ENCODE measurements at regions not wholly inside any gene's neighbourhood (a gene's known extent, or its start where the extent isn't known, plus 50 kb on each side); places are given as distances from the start of the nearest gene placed in this dataset.
A peak's percentile ranks its signal among the peaks of the same experiment; 100 is the strongest.

GRCh38 chr6:142523515-142524375 is 221.9 kb downstream of the ADGRG6 start:
- TF ChIP-seq ZFX (IDR thresholded peaks at IDR 0.05), result no peak
- TF ChIP-seq, protein P1, sequence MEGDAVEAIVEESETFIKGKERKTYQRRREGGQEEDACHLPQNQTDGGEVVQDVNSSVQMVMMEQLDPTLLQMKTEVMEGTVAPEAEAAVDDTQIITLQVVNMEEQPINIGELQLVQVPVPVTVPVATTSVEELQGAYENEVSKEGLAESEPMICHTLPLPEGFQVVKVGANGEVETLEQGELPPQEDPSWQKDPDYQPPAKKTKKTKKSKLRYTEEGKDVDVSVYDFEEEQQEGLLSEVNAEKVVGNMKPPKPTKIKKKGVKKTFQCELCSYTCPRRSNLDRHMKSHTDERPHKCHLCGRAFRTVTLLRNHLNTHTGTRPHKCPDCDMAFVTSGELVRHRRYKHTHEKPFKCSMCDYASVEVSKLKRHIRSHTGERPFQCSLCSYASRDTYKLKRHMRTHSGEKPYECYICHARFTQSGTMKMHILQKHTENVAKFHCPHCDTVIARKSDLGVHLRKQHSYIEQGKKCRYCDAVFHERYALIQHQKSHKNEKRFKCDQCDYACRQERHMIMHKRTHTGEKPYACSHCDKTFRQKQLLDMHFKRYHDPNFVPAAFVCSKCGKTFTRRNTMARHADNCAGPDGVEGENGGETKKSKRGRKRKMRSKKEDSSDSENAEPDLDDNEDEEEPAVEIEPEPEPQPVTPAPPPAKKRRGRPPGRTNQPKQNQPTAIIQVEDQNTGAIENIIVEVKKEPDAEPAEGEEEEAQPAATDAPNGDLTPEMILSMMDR (conservative IDR thresholded peaks at IDR 0.05), result no peak
- no peak overlapping the region for H3K27ac ChIP-seq

- no peak overlapping the region for H3K27ac ChIP-seq
- no peak for TF ChIP-seq ZFX (IDR thresholded peaks at IDR 0.05)
- TF ChIP-seq, protein P1 (conservative IDR thresholded peaks at IDR 0.05), result no peak
These were observed 228.8 kb downstream of the ADGRG6 start for GRCh38 chr6:142530566-142530965.

DNA sequence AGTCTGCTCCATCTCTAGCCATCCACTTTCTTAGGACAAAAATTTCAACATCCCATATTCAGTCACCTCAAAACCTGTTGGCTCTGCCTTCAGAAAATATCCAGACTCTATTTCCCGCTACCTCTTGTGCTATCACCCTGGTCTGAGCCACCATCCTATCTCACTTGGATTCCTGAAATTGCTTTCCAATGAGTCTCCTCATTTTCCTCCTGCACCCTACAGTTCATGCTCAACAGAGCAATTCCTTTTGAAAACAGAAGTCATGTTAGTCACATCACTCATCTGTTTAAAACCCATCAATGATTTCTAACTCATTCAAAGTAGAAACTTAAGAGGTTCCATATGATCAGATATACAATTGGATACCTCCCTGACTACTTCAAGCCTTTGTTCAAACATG is 229.9 kb downstream of the ADGRG6 start:
- TF ChIP-seq, protein P1 (conservative IDR thresholded peaks at IDR 0.05), result no peak
- no peak for TF ChIP-seq ZFX (IDR thresholded peaks at IDR 0.05)
- H3K27ac ChIP-seq, result no peak overlapping the region

- no peak overlapping the region for H3K27ac ChIP-seq
- TF ChIP-seq, protein P1 (conservative IDR thresholded peaks at IDR 0.05), result no peak
- no peak for TF ChIP-seq ZFX (IDR thresholded peaks at IDR 0.05)
These were observed 232.3 kb downstream of the ADGRG6 start for GRCh38 chr6:142534076-142534475.

GRCh38 chr6:142534484-142534883 is 232.7 kb downstream of the ADGRG6 start:
- H3K27ac ChIP-seq, result no peak overlapping the region
- no peak for TF ChIP-seq ZFX (IDR thresholded peaks at IDR 0.05)
- TF ChIP-seq, protein P1 (conservative IDR thresholded peaks at IDR 0.05), result no peak

DNA sequence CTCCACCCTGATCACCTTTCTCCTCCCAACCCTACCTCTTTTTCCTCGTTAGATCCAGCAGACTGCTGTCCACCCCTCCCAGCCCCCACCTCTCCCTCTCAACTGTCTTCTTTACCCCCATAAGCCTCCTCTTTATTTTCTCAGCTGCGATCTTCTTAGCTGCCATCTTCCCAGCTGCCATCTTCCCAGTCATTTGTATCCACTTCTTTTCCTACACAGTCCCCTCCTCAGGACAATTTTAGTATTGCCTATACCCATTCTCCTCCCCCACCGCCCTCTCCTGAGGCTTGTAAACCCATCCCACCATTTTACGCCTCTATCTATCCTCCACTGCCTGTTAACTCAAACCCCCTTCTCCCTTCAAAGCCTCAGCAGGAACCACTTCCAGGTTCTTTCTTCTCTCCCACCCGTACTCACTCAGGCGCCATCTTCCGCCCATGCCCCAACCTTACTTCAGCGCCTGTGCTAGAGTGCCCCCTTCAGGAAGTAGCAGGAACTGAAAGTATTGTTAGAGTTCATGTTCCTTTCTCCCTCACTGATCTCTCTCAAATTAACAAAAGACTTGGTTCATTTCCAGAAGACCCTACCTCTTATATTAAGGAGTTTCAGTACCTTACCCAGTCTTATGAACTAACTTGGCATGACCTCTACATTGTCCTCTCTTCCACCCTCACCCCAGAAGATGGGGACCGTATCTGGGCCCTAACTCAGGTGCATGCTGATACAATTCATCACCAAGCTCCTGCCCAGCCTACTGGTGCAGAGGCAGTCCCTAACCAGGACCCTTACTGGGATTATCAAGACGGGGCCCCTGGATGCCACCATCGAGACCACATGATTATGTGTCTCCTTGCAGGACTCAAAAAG is 236.0 kb downstream of the ADGRG6 start:
- H3K27ac ChIP-seq, result no peak overlapping the region
- TF ChIP-seq, protein P1 (conservative IDR thresholded peaks at IDR 0.05), result peak; percentile 75
- TF ChIP-seq ZFX (IDR thresholded peaks at IDR 0.05), result no peak

Measured in C4-2B (cell line).